ENCODE measurements at regions not wholly inside any gene's neighbourhood (a gene's known extent, or its start where the extent isn't known, plus 50 kb on each side); places are given as distances from the start of the nearest gene placed in this dataset.

- no peak for TF ChIP-seq CREB1 (IDR thresholded peaks at IDR 0.05)
- no peak for TF ChIP-seq CREB1 (CRISPR knock-in tag; IDR thresholded peaks at IDR 0.05)
- TF ChIP-seq POLR2A (IDR thresholded peaks at IDR 0.05; ENCODE audit: insufficient read depth in 1 of 2, low read depth in 2 of 2, low read length in 2 of 2): no peak
- TF ChIP-seq ZNF501 (CRISPR knock-in tag; IDR thresholded peaks at IDR 0.05): no peak
- no peak for TF ChIP-seq NFAT5 (CRISPR knock-in tag; IDR thresholded peaks at IDR 0.05)
- no peak for TF ChIP-seq CTCF (CRISPR knock-in tag; IDR thresholded peaks at IDR 0.05)
- TF ChIP-seq ZNF687 (CRISPR knock-in tag; IDR thresholded peaks at IDR 0.05): no peak
- no peak for TF ChIP-seq EZH2 (conservative IDR thresholded peaks at IDR 0.05; ENCODE audit: low read depth, low read length)
- no peak for TF ChIP-seq PPARG (CRISPR knock-in tag; conservative IDR thresholded peaks at IDR 0.05)
- TF ChIP-seq MYNN (CRISPR knock-in tag; IDR thresholded peaks at IDR 0.05; ENCODE audit: low read depth): no peak
- no peak for TF ChIP-seq GATAD2A (CRISPR knock-in tag; IDR thresholded peaks at IDR 0.05)
- no peak for TF ChIP-seq PAWR (CRISPR knock-in tag; IDR thresholded peaks at IDR 0.05; ENCODE audit: borderline replicate concordance)
- TF ChIP-seq SP1 (IDR thresholded peaks at IDR 0.05): no peak
- TF ChIP-seq SP1 (CRISPR knock-in tag; IDR thresholded peaks at IDR 0.05): no peak
These were observed 1180.3 kb upstream of the PCDH20 start for GRCh38 chr13:62595976-62596375.
